DND-41 (cell line): ENCODE measurements at regions not wholly inside any gene's neighbourhood (a gene's known extent, or its start where the extent isn't known, plus 50 kb on each side); places are given as distances from the start of the nearest gene placed in this dataset.

Experiments
- CTCF ChIP-seq: IDR thresholded peaks from 2 replicates; pipeline ENCODE4 v1.5.1; 2012; ENCODE audit warnings: borderline replicate concordance, low read length, moderate library complexity, mild to moderate bottlenecking; ENCODE audit not compliant: poor library complexity, severe bottlenecking; ENCODE audit errors: extremely low read depth
- EZH2 ChIP-seq: IDR thresholded peaks from 3 replicates; pipeline ENCODE4 v1.6.1; 2012; ENCODE audit warnings: borderline replicate concordance, low read depth, mild to moderate bottlenecking, moderate library complexity, low read length, inconsistent platforms; ENCODE audit not compliant: severe bottlenecking

GRCh38 chr12:115064296-115064695 is 380.3 kb upstream of the TBX3 start:
- TF ChIP-seq CTCF (no peak), EZH2 (no peak)
